ENCODE measurements at regions not wholly inside any gene's neighbourhood (a gene's known extent, or its start where the extent isn't known, plus 50 kb on each side); places are given as distances from the start of the nearest gene placed in this dataset.
"Not testable (repeated sequence)": the region's sequence is repeated elsewhere in the genome, so short reads cannot be mapped to it uniquely, and the experiment has no call there.

DNA sequence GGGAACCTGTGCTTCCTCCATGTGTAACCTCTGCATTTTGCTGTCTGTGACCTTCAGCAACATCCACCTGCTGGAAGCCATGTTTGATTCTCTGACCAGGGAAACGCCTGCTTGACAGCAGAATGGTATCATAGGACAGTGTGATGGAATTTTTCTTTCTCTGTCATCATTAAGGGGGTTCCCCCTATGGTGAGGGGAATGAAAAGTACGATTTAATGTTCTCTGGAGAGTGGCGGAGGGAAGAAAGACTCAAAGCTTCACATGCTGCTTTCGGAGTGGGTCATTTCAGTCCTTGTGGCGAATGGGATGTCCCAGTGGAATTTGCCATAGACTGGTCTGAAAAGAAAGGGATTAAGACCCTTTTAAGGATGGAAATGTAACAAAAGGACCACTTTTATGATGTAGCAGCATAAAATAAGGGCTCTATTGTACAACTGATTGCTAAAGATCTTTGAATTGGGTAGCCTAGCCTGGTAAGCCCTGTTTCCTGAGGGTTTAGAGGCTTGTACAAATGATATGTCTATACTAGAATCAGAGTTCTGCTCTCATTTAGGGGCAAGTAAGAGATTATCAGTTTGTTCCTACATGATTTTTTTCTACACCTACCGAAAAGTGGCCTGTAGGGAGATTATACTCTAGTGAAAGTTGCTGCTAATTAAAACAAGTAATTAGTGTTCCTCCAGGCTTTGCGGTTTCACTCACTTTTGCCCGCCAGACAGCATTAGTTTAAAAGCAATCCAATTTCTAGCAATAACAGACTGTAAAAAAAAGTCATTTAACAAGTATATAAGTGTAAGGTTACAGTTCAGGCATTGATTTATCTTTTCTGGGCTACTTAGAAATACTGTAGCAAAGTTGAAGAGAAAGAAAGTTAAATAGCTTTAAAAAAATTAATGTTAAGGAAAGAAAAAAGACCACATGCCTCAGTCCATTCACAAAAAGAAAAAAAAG, 904.5 kb downstream of the NR2F1-AS1 start:
- ChIA-PET CTCF (interaction anchor here (1.8 kb wide), 1 partner anchor 11 kb away, joined by 6 read pairs; no protein-coding TSS in a partner anchor), POLR2A (no interaction called here)
- TF ChIP-seq, protein P1, sequence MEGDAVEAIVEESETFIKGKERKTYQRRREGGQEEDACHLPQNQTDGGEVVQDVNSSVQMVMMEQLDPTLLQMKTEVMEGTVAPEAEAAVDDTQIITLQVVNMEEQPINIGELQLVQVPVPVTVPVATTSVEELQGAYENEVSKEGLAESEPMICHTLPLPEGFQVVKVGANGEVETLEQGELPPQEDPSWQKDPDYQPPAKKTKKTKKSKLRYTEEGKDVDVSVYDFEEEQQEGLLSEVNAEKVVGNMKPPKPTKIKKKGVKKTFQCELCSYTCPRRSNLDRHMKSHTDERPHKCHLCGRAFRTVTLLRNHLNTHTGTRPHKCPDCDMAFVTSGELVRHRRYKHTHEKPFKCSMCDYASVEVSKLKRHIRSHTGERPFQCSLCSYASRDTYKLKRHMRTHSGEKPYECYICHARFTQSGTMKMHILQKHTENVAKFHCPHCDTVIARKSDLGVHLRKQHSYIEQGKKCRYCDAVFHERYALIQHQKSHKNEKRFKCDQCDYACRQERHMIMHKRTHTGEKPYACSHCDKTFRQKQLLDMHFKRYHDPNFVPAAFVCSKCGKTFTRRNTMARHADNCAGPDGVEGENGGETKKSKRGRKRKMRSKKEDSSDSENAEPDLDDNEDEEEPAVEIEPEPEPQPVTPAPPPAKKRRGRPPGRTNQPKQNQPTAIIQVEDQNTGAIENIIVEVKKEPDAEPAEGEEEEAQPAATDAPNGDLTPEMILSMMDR (IDR thresholded peaks at IDR 0.05; ENCODE audit: control extremely low read depth, extremely low read depth, low read depth, missing control alignments): no peak
- DNase-seq (ENCODE audit: extremely low spot score): no peak

DNA sequence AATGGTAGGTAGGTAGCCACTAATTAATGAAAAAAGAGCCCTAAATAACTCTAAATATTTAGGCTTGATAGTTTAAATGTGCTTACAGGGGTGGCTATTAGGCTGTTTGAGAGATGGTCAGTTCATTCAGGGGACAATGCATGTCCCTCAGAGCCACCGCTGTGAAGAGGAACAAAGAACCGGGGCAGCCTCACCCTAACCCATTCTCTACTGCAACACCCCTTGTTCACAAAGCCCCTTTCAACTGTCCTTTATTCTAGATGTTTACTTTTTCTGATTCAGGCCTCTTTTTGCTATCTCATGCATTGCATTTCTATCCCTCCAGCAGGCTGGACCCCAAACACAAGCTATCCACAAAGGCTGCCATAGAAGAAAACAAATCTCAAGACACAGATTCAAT, 906.7 kb downstream of the NR2F1-AS1 start:
- no peak for DNase-seq (ENCODE audit: extremely low spot score)
- POLR2A ChIA-PET: no interaction called here
- TF ChIP-seq, protein P1 (IDR thresholded peaks at IDR 0.05; ENCODE audit: control extremely low read depth, extremely low read depth, low read depth, missing control alignments): no peak
- CTCF ChIA-PET: interaction anchor here (1.8 kb wide), 1 partner anchor 9 kb away, joined by 6 read pairs; no protein-coding TSS in a partner anchor

DNA sequence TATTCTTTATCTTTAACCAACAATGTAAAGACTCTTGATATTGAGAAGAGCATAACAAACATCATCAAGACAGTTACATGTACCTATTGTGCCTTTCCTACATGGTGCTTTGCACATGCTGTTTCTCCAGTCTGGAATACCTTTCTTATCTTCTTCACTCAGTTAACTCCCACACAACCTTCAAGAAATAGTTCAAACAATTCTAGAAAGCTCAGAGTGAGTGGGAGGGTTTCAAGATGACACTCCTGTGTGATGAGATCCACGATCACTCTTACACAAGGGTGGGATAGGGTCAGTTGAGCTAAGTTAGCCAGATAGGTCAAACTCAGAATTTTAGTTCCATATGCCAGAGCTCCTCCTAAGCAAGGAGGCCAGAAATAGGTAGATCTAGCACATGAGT, 915.5 kb downstream of the NR2F1-AS1 start:
- CTCF ChIA-PET: interaction anchor here (1.0 to 2.4 kb wide), 4 partner anchors 8 to 23 kb away, joined by 3 to 6 read pairs (median 3); no protein-coding TSS in a partner anchor
- TF ChIP-seq, protein P1 (IDR thresholded peaks at IDR 0.05; ENCODE audit: control extremely low read depth, extremely low read depth, low read depth, missing control alignments): no peak
- POLR2A ChIA-PET: no interaction called here
- DNase-seq (ENCODE audit: extremely low spot score): no peak

- POLR2A ChIA-PET: no interaction called here
- CTCF ChIA-PET: no interaction called here
- TF ChIP-seq, protein P1 (IDR thresholded peaks at IDR 0.05; ENCODE audit: control extremely low read depth, extremely low read depth, low read depth, missing control alignments): no peak
- DNase-seq (ENCODE audit: extremely low spot score): no peak
Measured at GRCh38 chr5:92662741-92663140, 918.3 kb downstream of the NR2F1-AS1 start.

- TF ChIP-seq, protein P1 (IDR thresholded peaks at IDR 0.05; ENCODE audit: control extremely low read depth, extremely low read depth, low read depth, missing control alignments): no peak
Measured at GRCh38 chr5:92659246-92659645, 921.8 kb downstream of the NR2F1-AS1 start.

GRCh38 chr5:92654601-92655000, 926.4 kb downstream of the NR2F1-AS1 start:
- POLR2A ChIA-PET; DNase-seq (ENCODE audit: extremely low spot score): not testable (repeated sequence)
- CTCF ChIA-PET: interaction anchor here (1.0 to 1.4 kb wide), 2 partner anchors 11 to 25 kb away, joined by 3 read pairs; no protein-coding TSS in a partner anchor

More at GRCh38 chr5:92659246-92659645, 921.8 kb downstream of the NR2F1-AS1 start:
- POLR2A ChIA-PET: no interaction called here
- DNase-seq (ENCODE audit: extremely low spot score): no peak
- CTCF ChIA-PET: no interaction called here

All from GM10248 (cell line).